Fibroblast of the aortic adventitia (primary cell): ENCODE measurements at regions not wholly inside any gene's neighbourhood (a gene's known extent, or its start where the extent isn't known, plus 50 kb on each side); places are given as distances from the start of the nearest gene placed in this dataset.

Experiments used
- DNase-seq: peaks from one replicate; pipeline ENCODE4 v3.0.0-alpha.2; 2010; ENCODE audit warnings: low read depth
- H3K4me3 ChIP-seq: 2 replicates; pipeline ENCODE4 v1.5.1; 2011; ENCODE audit warnings: low read depth, mild to moderate bottlenecking, control low read depth, low read length, moderate library complexity
- CTCF ChIP-seq: IDR thresholded peaks from 2 replicates; pipeline ENCODE4 v1.5.1; 2011; ENCODE audit warnings: mild to moderate bottlenecking, low read length, control low read depth, inconsistent platforms; ENCODE audit not compliant: insufficient read depth

- H3K4me3 ChIP-seq, result no peak overlapping the region
- no peak for TF ChIP-seq CTCF
- DNase-seq, result no peak
Measured at GRCh38 chr9:81373294-81373693, 316.1 kb downstream of the TLE1 start.

GRCh38 chr9:81372628-81373191 lies 316.6 kb downstream of the TLE1 start:
- H3K4me3 ChIP-seq, result no peak overlapping the region
- DNase-seq, result peak; percentile 44
- TF ChIP-seq CTCF, result no peak

GRCh38 chr9:81371824-81372223 lies 317.5 kb downstream of the TLE1 start:
- TF ChIP-seq CTCF, result no peak
- DNase-seq, result no peak
- no peak overlapping the region for H3K4me3 ChIP-seq

GRCh38 chr9:81370650-81371049 lies 318.7 kb downstream of the TLE1 start:
- H3K4me3 ChIP-seq, result no peak overlapping the region
- TF ChIP-seq CTCF, result no peak
- no peak for DNase-seq

- no peak overlapping the region for H3K4me3 ChIP-seq
- DNase-seq, result no peak
- TF ChIP-seq CTCF, result no peak
Measured at GRCh38 chr9:81370096-81370495, 319.3 kb downstream of the TLE1 start.

GRCh38 chr9:81369121-81369520 lies 320.2 kb downstream of the TLE1 start:
- TF ChIP-seq CTCF, result no peak
- no peak overlapping the region for H3K4me3 ChIP-seq

GRCh38 chr9:81363916-81364480 lies 325.3 kb downstream of the TLE1 start:
- no peak overlapping the region for H3K4me3 ChIP-seq

More at GRCh38 chr9:81369121-81369520, 320.2 kb downstream of the TLE1 start:
- DNase-seq, result no peak

More at GRCh38 chr9:81363916-81364480, 325.3 kb downstream of the TLE1 start:
- DNase-seq, result no peak
- TF ChIP-seq CTCF, result no peak
